Right lung (tissue), 2 donors: ENCODE measurements at regions not wholly inside any gene's neighbourhood (a gene's known extent, or its start where the extent isn't known, plus 50 kb on each side); places are given as distances from the start of the nearest gene placed in this dataset.
A peak's percentile ranks its signal among the peaks of the same experiment; 100 is the strongest.
"Not testable (repeated sequence)": the region's sequence is repeated elsewhere in the genome, so short reads cannot be mapped to it uniquely, and the experiment has no call there.

Experiments
- DNase-seq, 2 donors: peaks; one replicate each; pipeline ENCODE4 v3.0.0-alpha.2; 2013

- not testable (repeated sequence) for DNase-seq
Observed at GRCh38 chrX:71822314-71822713, 59.2 kb downstream of the CXorf49B start.

- no peak for DNase-seq
Observed at GRCh38 chrX:71823391-71824057, 60.4 kb downstream of the CXorf49B start.

- DNase-seq: no peak
Observed at GRCh38 chrX:71828086-71828485, 64.9 kb downstream of the CXorf49B start.

DNA sequence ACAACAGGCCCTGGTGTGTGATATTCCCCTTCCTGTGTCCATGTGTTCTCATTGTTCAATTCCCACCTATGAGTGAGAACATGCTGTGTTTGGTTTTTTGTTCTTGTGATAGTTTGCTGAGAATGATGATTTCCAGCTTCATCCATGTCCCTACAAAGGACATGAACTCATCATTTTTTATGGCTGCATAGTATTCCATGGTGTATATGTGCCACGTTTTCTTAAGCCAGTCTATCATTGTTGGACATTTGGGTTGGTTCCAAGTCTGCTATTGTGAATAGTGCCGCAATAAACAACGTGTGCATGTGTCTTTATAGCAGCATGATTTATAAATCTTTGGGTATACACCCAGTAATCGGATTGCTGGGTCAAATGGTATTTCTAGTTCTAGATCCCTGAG, 72.6 kb upstream of the NHSL2 start:
- DNase-seq: not testable (repeated sequence)

- DNase-seq: no peak
Observed at GRCh38 chrX:71846429-71846828, 64.2 kb upstream of the NHSL2 start.

DNA sequence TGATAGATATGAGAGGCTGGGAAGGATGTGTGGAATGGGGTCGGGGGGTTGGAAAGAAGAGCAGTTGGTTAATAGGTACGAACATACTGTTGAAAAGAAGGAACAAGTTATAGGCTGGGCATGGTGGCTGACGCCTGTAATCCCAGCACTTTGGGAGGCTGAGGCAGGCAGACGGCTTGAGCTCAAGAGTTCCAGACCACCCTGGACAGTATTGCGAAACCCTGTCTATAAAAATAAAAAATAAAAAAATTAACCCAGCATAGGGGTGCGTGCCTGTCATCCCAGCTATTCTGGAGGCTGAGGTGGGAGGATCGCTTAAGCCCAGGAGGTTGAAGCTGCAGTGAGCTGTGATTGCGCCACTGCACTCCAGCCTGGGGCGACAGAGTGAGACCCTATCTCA, 58.5 kb upstream of the NHSL2 start:
- no peak for DNase-seq

DNA sequence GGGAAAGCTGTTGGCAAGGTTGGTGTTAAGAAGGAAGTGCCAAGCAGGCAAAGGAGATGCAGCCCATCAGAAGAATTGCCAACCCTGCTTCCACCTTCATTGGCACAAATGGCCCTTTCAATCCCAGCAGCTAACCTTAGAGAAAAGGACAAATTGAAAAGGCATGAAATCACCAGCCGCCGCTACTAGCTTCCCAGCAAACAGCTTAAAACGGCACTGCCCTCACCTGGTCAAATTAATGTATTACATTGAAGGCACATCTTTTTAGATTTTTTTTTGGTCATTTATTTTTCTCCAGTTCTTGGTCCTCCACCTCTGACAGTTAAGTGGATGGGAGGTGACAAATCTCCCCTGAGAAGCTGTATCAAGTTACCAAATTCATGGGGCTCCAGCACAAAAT, 51.0 kb upstream of the NHSL2 start:
- DNase-seq: peak in 1 of 2 donors; percentile 19
